Keratinocyte (primary cell): ENCODE measurements at regions not wholly inside any gene's neighbourhood (a gene's known extent, or its start where the extent isn't known, plus 50 kb on each side); places are given as distances from the start of the nearest gene placed in this dataset.

Experiments
- DNase-seq: peaks from one replicate; pipeline ENCODE4 v3.0.0-alpha.2; 2011; ENCODE audit warnings: low read depth, missing footprints, low spot score
- FAIRE-seq: peaks from 2 replicates; lab custom pipeline; 2011; peaks lifted over from hg19 to GRCh38; lab: Jason Lieb, UNC
- H2AFZ ChIP-seq: 2 replicates; pipeline ENCODE4 v1.6.0; 2012; ENCODE audit warnings: low read length, control low read depth, inconsistent platforms; ENCODE audit not compliant: control insufficient read depth
- H3K27ac ChIP-seq: 2 replicates; pipeline ENCODE4 v1.5.1; 2011; ENCODE audit warnings: low read length; ENCODE audit not compliant: control insufficient read depth, insufficient read depth
- H3K27me3 ChIP-seq: 3 replicates; pipeline ENCODE4 v1.6.0; 2011; ENCODE audit warnings: low read length; ENCODE audit not compliant: control insufficient read depth, insufficient read depth; ENCODE audit errors: extremely low read depth
- H3K36me3 ChIP-seq, 2 experiments: 2 replicates in 1 of 2; 3 replicates in 1 of 2; pipeline ENCODE4 v1.5.1; 2011; ENCODE audit warnings: low read length in 2 of 2, mild to moderate bottlenecking in 1 of 2; ENCODE audit not compliant: control insufficient read depth in 2 of 2, insufficient read depth in 2 of 2; ENCODE audit errors: extremely low read depth in 1 of 2
- H3K4me1 ChIP-seq: 3 replicates; pipeline ENCODE4 v1.5.1; 2011; ENCODE audit warnings: low read length; ENCODE audit not compliant: control insufficient read depth, insufficient read depth; ENCODE audit errors: extremely low read depth
- H3K4me2 ChIP-seq: 3 replicates; pipeline ENCODE4 v1.6.0; 2011; ENCODE audit warnings: low read depth, low read length; ENCODE audit not compliant: control insufficient read depth, insufficient read depth; ENCODE audit errors: extremely low read depth
- H3K4me3 ChIP-seq, 3 experiments: fragments of 200-600 bp in 1 of 3; sonication (generic) in 1 of 3; 2 replicates in 2 of 3; 3 replicates in 1 of 3; pipeline ENCODE4 v1.5.1; 2011 to 2016; ENCODE audit warnings: low read length in 3 of 3, mild to moderate bottlenecking in 3 of 3, control low read depth in 2 of 3, inconsistent platforms in 1 of 3, low read depth in 1 of 3, mixed read lengths in 1 of 3, mixed run types in 1 of 3, moderate library complexity in 1 of 3; ENCODE audit not compliant: control insufficient read depth in 2 of 3, insufficient read depth in 2 of 3; ENCODE audit errors: extremely low read depth in 1 of 3
- H3K79me2 ChIP-seq: 2 replicates; pipeline ENCODE4 v1.6.0; 2012; ENCODE audit warnings: low read length; ENCODE audit not compliant: control insufficient read depth, insufficient read depth
- H3K9ac ChIP-seq: 3 replicates; pipeline ENCODE4 v1.6.0; 2011; ENCODE audit warnings: low read length; ENCODE audit not compliant: control insufficient read depth, insufficient read depth; ENCODE audit errors: extremely low read depth
- H3K9me1 ChIP-seq: 3 replicates; pipeline ENCODE4 v1.6.0; 2011; ENCODE audit warnings: low read length; ENCODE audit not compliant: control insufficient read depth, insufficient read depth; ENCODE audit errors: extremely low read depth
- H3K9me3 ChIP-seq: 2 replicates; pipeline ENCODE4 v1.5.1; 2012; ENCODE audit warnings: low read depth, low read length; ENCODE audit not compliant: control insufficient read depth
- H4K20me1 ChIP-seq: 3 replicates; pipeline ENCODE4 v1.6.0; 2011; ENCODE audit warnings: low read length; ENCODE audit not compliant: control insufficient read depth, insufficient read depth; ENCODE audit errors: extremely low read depth
- EZH2 ChIP-seq: IDR thresholded peaks from one replicate; pipeline ENCODE4 v1.6.1; 2012; ENCODE audit warnings: inconsistent platforms, mild to moderate bottlenecking, low read length, moderate library complexity
- dilution Hi-C: fragments of 300-500 bp; cut with MboI; formaldehyde crosslinking; loops from one replicate; pipeline ENCODE4 v1.7.0; 2020; ENCODE audit warnings: low sequenced_read_pairs; ENCODE audit not compliant: extremely low pct_ligation_motif_present
- TF ChIP-seq, protein P1 (sequence below), 3 experiments: IDR thresholded peaks in 1 of 3; conservative IDR thresholded peaks in 1 of 3; optimal IDR thresholded peaks in 1 of 3; 2 replicates in 2 of 3; 3 replicates in 1 of 3; pipeline versions ENCODE3 to v1.5.1; 2011; ENCODE audit warnings: low read length in 3 of 3, mild to moderate bottlenecking in 3 of 3, moderate library complexity in 2 of 3, control low read depth in 1 of 3, inconsistent platforms in 1 of 3; ENCODE audit not compliant: insufficient read depth in 2 of 3; ENCODE audit errors: extremely low read depth in 1 of 3

DNA sequence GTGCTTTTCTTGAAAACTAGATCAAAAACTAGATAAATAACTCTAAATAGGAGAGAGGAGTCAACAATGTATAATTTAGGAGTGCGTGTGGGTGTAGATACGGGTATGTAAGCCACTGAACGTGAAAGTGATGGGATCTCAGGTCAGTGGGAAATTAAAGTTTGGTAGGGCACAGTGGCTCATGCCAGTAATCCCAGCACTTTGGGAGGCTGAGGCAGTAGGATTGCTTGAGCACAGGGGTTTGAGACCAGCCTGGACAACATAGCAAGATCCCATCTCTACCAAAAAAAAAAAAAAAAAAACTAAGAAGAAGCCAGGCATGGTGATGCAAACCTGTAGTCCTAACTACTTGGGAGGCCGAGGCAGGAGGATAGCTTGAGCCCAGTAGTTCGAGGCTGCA is 247.1 kb downstream of the ANAPC1 start:
- H3K9me1 ChIP-seq: no peaks in the 10 kb centered on the region
- no peak overlapping the region for H3K4me2 ChIP-seq
- no peaks in the 10 kb centered on the region for H3K79me2 ChIP-seq
- H3K4me1 ChIP-seq: peaks cover 14% of the 10 kb centered on the region
- DNase-seq: no peak
- no peak for FAIRE-seq
- H3K36me3 ChIP-seq: no peaks in the 10 kb centered on the region
- dilution Hi-C loops: no loop called here
- H4K20me1 ChIP-seq: no peaks in the 10 kb centered on the region
- H3K9me3 ChIP-seq: no peaks in the 10 kb centered on the region
- H3K27me3 ChIP-seq: no peaks in the 10 kb centered on the region
- TF ChIP-seq EZH2: no peak
- TF ChIP-seq, protein P1, sequence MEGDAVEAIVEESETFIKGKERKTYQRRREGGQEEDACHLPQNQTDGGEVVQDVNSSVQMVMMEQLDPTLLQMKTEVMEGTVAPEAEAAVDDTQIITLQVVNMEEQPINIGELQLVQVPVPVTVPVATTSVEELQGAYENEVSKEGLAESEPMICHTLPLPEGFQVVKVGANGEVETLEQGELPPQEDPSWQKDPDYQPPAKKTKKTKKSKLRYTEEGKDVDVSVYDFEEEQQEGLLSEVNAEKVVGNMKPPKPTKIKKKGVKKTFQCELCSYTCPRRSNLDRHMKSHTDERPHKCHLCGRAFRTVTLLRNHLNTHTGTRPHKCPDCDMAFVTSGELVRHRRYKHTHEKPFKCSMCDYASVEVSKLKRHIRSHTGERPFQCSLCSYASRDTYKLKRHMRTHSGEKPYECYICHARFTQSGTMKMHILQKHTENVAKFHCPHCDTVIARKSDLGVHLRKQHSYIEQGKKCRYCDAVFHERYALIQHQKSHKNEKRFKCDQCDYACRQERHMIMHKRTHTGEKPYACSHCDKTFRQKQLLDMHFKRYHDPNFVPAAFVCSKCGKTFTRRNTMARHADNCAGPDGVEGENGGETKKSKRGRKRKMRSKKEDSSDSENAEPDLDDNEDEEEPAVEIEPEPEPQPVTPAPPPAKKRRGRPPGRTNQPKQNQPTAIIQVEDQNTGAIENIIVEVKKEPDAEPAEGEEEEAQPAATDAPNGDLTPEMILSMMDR (optimal IDR thresholded peaks at IDR 0.05 in 1 of 3, IDR thresholded peaks at IDR 0.05 in 1 of 3, conservative IDR thresholded peaks at IDR 0.05 in 1 of 3; ENCODE audit: extremely low read depth in 1 of 3, insufficient read depth in 2 of 3, low read length in 3 of 3): no peak
- no peak overlapping the region for H3K9ac ChIP-seq
- no peak overlapping the region for H3K27ac ChIP-seq
- H3K4me3 ChIP-seq: no peak overlapping the region
- H2AFZ ChIP-seq: no peak overlapping the region

- Histone ChIP-seq H3K4me1 (peaks cover 14% of the 10 kb centered on the region), H3K79me2 (no peaks in the 10 kb centered on the region), H3K9me3 (no peaks in the 10 kb centered on the region), H3K9me1 (no peaks in the 10 kb centered on the region), H4K20me1 (no peaks in the 10 kb centered on the region), H3K27me3 (no peaks in the 10 kb centered on the region), H3K27ac (no peak overlapping the region), H3K4me3 (no peak overlapping the region), H3K36me3 (no peaks in the 10 kb centered on the region), H3K4me2 (no peak overlapping the region), H3K9ac (no peak overlapping the region), H2AFZ (no peak overlapping the region)
- DNase-seq: no peak
- TF ChIP-seq, protein P1 (optimal IDR thresholded peaks at IDR 0.05 in 1 of 3, IDR thresholded peaks at IDR 0.05 in 1 of 3, conservative IDR thresholded peaks at IDR 0.05 in 1 of 3; ENCODE audit: extremely low read depth in 1 of 3, insufficient read depth in 2 of 3, low read length in 3 of 3): no peak
- no peak for TF ChIP-seq EZH2
- dilution Hi-C loops: no loop called here
- no peak for FAIRE-seq
Measured at GRCh38 chr2:111638274-111638877, 245.6 kb downstream of the ANAPC1 start.
